GM23338 (cell line): ENCODE measurements at regions not wholly inside any gene's neighbourhood (a gene's known extent, or its start where the extent isn't known, plus 50 kb on each side); places are given as distances from the start of the nearest gene placed in this dataset.

ENCODE experiments used
- CREB1 ChIP-seq: fragments of 250-450 bp; sonication (Bioruptor Pico); IDR thresholded peaks from 2 replicates; pipeline ENCODE4 v1.5.0; 2020; ENCODE audit warnings: low read depth, mild to moderate bottlenecking, moderate library complexity
- CTCF ChIP-seq, 2 experiments: fragments of 200-600 bp in 1 of 2; sonication (generic) in 1 of 2; conservative IDR thresholded peaks; 2 replicates each; pipeline versions ENCODE4 v1.5.1 to v1.6.1; 2016 to 2017; ENCODE audit warnings: antibody characterized with exemption in 2 of 2, low read depth in 2 of 2, mild to moderate bottlenecking in 2 of 2, moderate library complexity in 1 of 2
- ETS1 ChIP-seq: IDR thresholded peaks from 2 replicates; pipeline ENCODE4 v1.6.1; 2016; ENCODE audit warnings: antibody characterized with exemption
- EZH2 ChIP-seq: fragments of 200-600 bp; sonication (generic); IDR thresholded peaks from one replicate; pipeline ENCODE4 v1.8.0; 2017; ENCODE audit warnings: antibody characterized with exemption, mild to moderate bottlenecking, low read depth; ENCODE audit not compliant: unreplicated experiment
- EZH2phosphoT487 ChIP-seq: fragments of 200-600 bp; sonication (generic); IDR thresholded peaks from one replicate; pipeline ENCODE4 v1.8.1; 2018; ENCODE audit warnings: antibody characterized with exemption; ENCODE audit not compliant: unreplicated experiment
- JUNB ChIP-seq: IDR thresholded peaks from one replicate; pipeline ENCODE4 v1.6.1; 2016; ENCODE audit warnings: antibody characterized with exemption; ENCODE audit not compliant: unreplicated experiment
- NANOG ChIP-seq: IDR thresholded peaks from 2 replicates; pipeline ENCODE4 v1.6.1; 2016; ENCODE audit warnings: antibody characterized with exemption, borderline replicate concordance
- POLR2AphosphoS5 ChIP-seq: IDR thresholded peaks from 2 replicates; pipeline ENCODE4 v1.6.1; 2016; ENCODE audit warnings: antibody characterized with exemption, low read depth
- REST ChIP-seq: IDR thresholded peaks from one replicate; pipeline ENCODE4 v1.6.1; 2018; ENCODE audit warnings: antibody characterized with exemption; ENCODE audit not compliant: unreplicated experiment
- STAT1 ChIP-seq: IDR thresholded peaks from one replicate; pipeline ENCODE4 v1.6.1; 2016; ENCODE audit warnings: antibody characterized with exemption; ENCODE audit not compliant: unreplicated experiment
- ZNF114 ChIP-seq: fragments of 250-450 bp; sonication (Bioruptor Pico); IDR thresholded peaks from 2 replicates; pipeline ENCODE4 v1.5.0; 2020; ENCODE audit warnings: mild to moderate bottlenecking, moderate library complexity
- ZNF331 ChIP-seq: fragments of 250-450 bp; sonication (Bioruptor Pico); IDR thresholded peaks from 2 replicates; pipeline ENCODE4 v1.5.0; 2020; ENCODE audit warnings: low read depth, mild to moderate bottlenecking, moderate library complexity

- no peak for TF ChIP-seq CTCF (conservative IDR thresholded peaks at IDR 0.05; ENCODE audit: low read depth in 2 of 2)
- no peak for TF ChIP-seq CREB1
- TF ChIP-seq EZH2: no peak
- no peak for TF ChIP-seq REST
- TF ChIP-seq ETS1: no peak
- no peak for TF ChIP-seq NANOG
- no peak for TF ChIP-seq EZH2phosphoT487
- TF ChIP-seq POLR2AphosphoS5: no peak
- TF ChIP-seq ZNF114 (CRISPR knock-in tag): no peak
- no peak for TF ChIP-seq ZNF331 (CRISPR knock-in tag)
- no peak for TF ChIP-seq JUNB
- TF ChIP-seq STAT1: no peak
Observed at GRCh38 chr3:151579571-151580270, 118.9 kb upstream of the IGSF10 start.
